ENCODE measurements at regions not wholly inside any gene's neighbourhood (a gene's known extent, or its start where the extent isn't known, plus 50 kb on each side); places are given as distances from the start of the nearest gene placed in this dataset.

DNA sequence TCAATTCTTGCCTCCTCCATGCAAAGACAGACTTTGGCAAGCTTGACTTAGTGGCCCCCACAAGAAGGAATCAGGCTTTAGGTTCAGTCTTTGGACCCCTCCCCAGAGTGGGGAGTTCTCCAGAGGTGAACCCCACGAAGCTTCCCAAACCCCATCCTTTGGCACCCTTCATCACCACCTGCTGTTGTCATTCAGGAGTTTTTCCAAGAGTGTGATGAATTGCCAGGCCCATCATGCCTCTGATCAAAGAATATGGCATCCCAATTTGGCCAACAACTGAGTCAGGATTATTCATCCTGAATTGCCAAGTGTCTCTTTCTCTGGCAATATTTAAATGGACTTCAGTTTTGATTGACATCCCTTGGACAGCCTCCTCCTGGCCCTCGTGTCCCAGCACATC lies 404.7 kb upstream of the MKI67 start:
- DNase-seq: no peak

DNA sequence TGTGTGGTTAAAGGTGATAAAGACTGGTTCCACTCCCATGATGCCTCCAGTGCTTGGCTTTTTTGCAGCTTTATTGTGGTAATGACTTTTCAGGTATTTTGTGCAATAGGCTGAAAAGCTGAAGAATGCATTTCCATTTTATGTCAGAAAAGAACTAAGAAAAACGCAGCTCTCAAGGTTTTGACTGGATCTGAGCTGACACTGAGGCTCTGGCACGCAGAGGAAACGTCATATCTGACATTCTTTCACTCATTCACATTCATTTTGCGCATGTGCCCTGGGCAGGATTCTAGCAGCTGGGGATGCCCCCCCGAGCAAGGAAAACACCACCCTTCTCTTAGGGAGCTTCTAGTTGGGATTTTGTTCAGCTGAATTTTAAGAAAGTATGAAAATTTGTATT lies 408.5 kb upstream of the MKI67 start:
- no peak for DNase-seq

DNA sequence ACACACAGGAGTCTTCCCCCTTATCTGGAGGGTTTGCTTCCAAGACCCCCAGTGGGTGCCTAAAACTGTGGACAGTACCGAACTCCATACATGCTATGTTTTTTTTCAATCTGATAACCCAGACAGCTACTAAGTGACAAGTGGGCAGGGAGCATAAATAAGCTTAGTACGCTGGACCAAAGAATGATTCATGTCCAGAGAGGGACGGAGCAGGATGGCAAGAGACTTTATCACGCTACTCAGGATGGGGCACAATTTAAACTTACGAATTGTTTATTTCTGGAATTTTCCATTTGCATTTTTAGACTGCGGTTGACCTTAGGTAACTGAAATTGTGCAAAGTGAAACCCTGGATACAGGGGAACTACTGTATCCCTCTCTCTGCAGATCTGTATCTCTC lies 410.0 kb upstream of the MKI67 start:
- DNase-seq: no peak

DNA sequence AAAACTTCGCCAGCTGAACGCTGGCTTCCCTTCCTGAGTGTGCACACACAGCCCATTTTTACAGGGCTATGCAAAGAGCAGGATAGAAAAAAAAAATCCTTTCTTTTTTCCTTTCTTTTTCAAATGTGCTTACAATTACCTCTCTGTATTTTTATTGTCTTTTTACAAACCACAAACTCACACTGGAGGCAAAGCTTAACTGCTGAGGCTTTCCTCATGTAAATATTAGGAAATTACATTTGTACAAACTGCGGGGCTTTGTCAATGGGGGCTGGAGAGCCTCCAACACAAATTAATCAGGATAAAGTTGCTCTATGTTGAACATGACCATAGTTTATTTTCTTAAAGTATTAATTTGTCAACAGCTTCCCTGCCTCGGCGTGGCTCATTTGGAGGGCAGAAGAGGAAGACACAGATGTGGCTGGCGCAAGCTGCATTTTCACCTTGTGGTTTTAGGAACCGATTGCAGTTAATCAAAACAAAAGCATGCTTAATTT lies 411.7 kb upstream of the MKI67 start:
- no peak for DNase-seq

GRCh38 chr10:128538671-128539070 lies 412.4 kb upstream of the MKI67 start:
- no peak for DNase-seq

- DNase-seq: no peak
These were observed 413.4 kb upstream of the MKI67 start for GRCh38 chr10:128539510-128540127.

DNA sequence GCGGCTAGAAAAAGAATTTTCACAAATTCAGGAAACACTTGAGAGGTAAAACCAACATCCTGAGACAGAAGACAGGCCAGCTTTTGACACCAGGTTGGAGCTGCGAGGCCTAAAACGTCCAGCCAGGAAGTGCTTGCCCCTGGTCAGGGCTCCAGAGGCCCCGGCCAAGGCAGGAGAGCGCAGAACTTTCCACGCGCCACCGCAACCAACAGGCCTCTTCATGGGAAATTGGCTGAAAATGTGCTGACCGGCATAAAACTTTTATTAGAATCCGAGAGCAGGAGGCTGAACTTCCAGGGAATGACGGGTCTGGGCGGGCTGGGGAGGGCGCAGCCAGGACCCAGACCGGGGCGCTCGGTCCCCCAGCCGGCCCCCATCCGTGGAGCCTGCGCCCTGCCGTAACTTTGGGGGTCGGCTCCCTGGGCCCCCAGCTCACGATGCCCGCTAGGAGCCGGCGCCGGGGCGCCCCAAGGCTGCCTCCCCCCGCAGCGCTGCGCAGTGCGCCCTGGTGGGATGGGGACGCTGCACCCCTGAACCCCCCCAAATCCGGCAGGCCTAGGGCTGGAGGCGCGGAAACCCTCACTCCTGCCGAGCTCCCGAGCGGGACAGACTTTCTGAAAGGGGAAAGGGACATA lies 414.0 kb upstream of the MKI67 start:
- no peak for DNase-seq

DNA sequence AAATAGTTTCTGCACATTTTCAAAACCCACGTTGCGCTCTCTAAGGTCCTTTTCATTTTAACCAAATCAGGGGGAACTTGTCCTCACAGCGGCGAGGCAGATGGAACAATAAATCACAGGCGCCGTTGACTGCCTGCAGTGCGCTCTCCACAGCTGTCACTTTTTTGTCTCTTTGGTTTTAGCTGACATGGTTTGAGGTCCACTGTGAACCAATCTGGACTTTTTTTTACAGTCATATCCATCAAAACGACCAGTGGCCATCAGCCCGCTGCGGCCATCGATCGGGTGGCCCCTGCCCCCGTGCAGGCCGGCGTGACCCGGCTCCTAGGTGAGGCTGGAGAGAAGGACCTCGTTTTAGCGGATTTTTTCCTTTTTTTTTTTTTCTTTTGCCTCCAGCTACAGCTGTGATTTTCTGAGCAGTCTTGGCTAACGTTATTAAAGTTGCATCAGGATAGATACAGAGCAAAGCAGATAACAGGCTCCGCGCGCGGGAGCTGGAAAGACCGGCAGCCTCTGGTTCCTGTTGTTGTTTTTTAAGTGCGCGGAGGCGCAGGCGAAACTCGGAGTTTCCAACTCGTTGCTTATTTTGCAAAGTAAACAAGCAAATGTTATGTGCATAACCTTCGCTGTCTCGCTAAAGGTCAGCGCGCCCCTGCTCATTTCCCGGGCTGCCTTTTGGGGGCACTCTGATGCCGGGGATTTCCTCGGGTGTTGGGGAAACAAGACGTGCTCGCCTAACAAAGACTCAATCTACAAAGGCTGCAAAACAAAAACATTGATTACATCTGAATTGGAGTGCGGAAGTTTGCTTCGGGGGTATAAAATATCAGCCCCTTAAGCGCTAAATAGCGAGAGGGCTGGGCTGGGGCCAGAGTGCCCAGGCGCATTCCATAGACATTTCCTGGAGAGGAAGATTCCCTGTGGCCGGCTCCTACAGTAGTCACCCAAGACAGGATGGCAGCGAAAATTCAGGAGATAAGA lies 414.8 kb upstream of the MKI67 start:
- DNase-seq: no peak

- no peak for DNase-seq
These were observed 415.8 kb upstream of the MKI67 start for GRCh38 chr10:128541926-128542475.

DNA sequence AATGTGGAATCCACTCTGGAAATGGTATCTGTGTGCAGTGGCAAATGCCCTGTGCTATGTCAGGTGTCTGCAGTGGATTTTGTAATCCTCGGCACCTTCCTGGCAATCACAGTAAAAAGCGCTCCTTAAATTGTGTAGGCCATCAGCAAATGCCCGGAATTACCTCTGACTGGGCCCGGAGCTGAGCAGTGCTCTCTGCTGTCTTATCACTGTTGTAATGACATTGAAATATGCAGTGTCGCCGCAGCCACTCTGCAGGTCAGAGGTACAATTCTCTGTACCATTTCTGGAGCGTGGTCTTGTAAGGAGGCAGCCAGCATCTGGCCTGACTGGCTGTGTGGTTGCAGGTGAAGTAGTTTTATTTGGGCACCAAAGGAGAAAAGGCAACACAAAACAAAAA lies 416.4 kb upstream of the MKI67 start:
- DNase-seq: no peak

- no peak for DNase-seq
These were observed 416.9 kb upstream of the MKI67 start for GRCh38 chr10:128543151-128543550.

GRCh38 chr10:128545216-128545615 lies 419.0 kb upstream of the MKI67 start:
- no peak for DNase-seq

DNA sequence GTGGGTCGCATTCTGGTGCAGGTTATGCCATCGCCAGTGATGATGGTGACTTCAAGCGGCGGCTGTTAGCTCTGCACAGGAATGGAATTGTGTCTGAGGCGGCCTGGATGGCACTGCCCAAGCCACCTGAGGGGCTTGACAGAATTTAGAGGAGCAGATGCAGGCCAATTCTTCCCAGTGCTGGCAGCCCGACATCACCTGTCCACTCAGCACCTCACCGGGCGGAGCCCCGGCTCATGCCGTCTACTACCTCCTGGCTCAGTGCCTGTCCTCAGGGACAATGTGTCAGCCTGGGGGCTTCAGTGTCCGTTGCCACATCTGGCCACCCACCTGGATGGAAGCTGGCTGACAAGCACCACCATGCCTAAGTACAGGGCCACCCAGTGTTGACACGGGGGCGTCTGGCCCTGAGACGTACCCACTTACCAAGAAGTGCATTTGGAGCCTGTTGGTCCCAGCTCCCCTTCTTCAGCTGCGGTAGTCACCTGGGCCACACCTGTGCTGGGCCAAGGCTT lies 420.5 kb upstream of the MKI67 start:
- DNase-seq: no peak

DNA sequence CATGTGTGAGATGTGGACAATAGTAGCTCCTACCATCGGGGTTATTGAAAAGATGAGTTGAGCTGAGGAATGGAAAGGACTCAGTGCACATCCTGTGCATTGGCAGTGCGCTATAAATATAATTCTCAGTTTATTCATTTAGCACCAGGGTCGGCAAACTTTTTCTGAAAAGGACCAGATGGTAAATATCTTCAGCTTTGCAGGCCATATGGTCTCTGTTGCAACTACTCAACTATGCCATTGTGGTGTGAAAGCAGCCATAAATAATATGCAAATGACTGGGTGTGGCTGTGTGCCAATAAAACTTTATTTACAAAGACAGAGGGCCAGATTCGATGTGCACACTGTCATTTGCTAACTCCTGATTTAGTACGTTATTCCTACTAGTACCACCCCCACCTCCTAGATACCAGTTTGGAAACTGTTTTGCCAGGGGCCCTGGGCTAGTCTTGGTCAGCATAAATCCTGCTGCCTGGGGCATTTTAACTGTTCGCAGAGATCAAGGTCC lies 422.9 kb upstream of the MKI67 start:
- DNase-seq: no peak

DNA sequence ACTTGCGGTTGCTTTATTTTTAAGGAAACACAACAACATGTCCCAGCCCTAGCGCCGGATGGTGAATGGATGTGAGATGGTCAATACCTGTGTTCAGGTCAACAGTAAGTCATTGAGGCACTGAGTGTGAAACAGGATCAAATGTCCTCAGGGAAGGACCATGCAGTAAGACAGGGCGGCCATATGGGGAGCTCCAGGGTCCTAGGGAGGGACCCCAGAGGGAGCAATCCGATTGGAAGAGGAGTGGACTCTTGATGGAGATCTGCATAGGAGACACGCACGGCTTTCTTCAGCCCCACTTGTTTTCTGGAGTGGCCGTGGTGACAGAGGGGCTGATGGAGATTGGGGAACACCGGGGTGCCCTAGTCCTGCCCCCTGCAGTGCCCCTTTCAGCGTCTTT lies 423.8 kb upstream of the MKI67 start:
- DNase-seq: no peak

DNA sequence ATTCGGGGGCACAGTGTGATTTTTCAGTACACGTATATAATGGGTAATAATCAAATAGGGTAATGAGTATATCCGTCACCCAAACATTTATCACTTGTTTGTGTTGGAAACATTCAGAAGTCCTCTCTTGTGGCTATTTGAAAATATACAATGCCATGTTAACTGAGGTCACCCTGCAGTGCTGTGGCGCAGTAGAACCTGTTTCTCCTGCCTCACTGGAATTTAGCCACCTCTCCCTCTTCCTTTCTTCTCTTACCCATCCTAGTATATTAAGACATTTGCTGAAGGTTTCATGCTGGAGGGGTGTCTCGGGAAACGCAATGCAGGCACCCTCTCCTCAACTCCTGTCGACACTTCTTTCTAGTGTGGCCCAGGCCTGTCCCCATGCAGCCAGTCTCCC lies 425.3 kb upstream of the MKI67 start:
- no peak for DNase-seq

- DNase-seq: no peak
These were observed 427.5 kb upstream of the MKI67 start for GRCh38 chr10:128553755-128554154.

GRCh38 chr10:128556182-128557110 lies 430.2 kb upstream of the MKI67 start:
- no peak for DNase-seq

GRCh38 chr10:128557149-128557710 lies 431.0 kb upstream of the MKI67 start:
- no peak for DNase-seq

DNA sequence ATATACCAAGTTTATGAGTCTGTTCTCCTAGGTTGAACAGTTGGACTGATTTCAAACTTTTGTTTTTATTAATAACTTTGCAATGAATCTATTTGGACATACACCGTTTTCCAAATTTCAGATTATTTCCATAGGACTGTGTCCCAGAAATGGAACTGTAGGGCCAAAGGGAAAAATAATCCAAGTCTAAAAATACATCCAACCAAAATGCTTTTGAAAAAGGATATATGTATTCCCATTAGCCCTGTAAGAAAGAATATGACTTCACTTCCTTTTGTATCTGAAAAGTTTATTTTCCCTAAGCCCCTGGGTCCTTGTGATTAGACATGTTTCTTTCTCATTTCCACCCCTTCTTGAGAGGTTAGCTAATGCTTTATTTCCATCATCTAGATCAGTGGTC lies 434.2 kb upstream of the MKI67 start:
- DNase-seq: no peak

DNA sequence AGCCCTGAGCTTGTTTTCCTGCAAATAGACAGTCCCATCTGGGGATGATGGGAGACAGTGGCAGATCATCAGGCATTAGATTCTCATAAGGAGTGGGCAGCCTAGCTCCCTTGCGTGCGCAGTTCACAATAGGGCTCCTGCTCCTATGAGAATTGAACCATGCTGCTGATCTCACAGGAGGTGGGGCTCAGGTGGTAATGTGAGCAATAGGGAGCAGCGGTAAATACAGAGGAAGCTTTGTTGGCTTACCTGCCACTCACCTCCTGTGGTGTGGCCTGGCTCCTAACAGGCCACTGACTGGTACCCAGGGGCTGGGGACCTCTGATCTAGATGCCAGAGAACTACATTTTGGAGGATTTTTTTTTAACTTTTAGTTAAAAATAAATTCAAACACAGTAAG lies 434.8 kb upstream of the MKI67 start:
- DNase-seq: no peak
